ENCODE measurements at regions not wholly inside any gene's neighbourhood (a gene's known extent, or its start where the extent isn't known, plus 50 kb on each side); places are given as distances from the start of the nearest gene placed in this dataset.

DNA sequence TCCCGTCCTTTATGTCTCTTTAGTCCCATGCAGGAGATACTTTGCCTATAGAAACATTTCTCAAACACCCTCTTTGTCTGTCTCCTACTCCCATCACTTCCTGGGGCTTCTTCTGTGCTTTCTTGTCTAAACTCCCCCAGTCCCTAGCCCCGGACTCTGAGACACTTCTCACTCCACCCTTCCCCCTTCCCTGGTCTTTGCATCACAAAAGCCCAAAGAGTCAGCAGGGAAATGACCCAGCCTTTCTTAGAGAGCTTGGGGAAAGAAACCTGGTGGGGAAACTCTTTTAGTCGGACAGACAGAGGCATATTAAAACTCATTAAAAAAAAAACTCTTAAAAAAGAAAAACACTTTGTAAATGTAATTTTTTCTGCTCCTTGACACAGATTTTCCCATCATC lies 211.2 kb downstream of the TJP1 start:
- no peak for TF ChIP-seq POLR2A (IDR thresholded peaks at IDR 0.05)
- TF ChIP-seq, protein P1, sequence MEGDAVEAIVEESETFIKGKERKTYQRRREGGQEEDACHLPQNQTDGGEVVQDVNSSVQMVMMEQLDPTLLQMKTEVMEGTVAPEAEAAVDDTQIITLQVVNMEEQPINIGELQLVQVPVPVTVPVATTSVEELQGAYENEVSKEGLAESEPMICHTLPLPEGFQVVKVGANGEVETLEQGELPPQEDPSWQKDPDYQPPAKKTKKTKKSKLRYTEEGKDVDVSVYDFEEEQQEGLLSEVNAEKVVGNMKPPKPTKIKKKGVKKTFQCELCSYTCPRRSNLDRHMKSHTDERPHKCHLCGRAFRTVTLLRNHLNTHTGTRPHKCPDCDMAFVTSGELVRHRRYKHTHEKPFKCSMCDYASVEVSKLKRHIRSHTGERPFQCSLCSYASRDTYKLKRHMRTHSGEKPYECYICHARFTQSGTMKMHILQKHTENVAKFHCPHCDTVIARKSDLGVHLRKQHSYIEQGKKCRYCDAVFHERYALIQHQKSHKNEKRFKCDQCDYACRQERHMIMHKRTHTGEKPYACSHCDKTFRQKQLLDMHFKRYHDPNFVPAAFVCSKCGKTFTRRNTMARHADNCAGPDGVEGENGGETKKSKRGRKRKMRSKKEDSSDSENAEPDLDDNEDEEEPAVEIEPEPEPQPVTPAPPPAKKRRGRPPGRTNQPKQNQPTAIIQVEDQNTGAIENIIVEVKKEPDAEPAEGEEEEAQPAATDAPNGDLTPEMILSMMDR (IDR thresholded peaks at IDR 0.05 in 4 of 5, conservative IDR thresholded peaks at IDR 0.05 in 1 of 5) = no peak
